ENCODE measurements at regions not wholly inside any gene's neighbourhood (a gene's known extent, or its start where the extent isn't known, plus 50 kb on each side); places are given as distances from the start of the nearest gene placed in this dataset.

DNA sequence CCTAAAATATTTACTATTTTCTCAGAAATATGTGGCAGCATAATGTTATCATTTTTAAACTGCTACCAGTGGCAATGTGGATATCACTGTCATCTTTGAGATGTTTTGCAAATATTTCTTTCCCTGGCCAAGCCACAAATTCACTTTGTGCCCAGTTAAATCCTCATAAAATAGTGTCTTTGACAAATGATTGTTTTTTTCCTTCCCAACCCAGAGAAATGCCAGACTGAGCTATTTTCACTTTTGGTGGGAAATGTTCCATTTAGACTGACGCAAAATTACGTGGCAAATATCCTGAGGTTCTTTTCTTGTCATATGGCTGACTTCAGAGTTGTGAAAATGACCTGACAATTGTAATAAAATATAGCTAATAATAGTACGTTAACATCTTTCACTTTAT is 807.0 kb upstream of the SOX9 start:
- TF ChIP-seq POLR2AphosphoS5 (IDR thresholded peaks at IDR 0.05; ENCODE audit: borderline replicate concordance, low read depth, low read length) (no peak), EZH2 (IDR thresholded peaks at IDR 0.05) (no peak)
